ENCODE measurements at regions not wholly inside any gene's neighbourhood (a gene's known extent, or its start where the extent isn't known, plus 50 kb on each side); places are given as distances from the start of the nearest gene placed in this dataset.

DNA sequence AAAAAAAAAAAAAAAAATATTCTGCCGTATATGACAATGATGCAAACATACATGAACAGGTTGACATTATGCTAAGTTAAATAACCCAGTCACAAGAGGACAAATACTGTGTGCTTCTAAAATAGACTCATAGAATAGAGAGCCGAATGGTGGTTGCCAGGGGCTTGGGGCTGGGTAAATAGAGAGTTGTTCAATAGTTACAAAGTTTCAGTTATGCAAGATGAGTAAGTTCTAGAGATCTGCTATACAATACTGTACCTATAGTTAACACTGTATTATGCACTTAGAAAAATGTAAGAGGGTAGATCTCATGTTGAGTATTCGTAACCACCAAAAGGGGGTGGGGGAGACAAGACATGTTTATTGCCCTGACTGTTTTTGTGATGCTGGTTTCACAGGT is 77.1 kb upstream of the GNAI1 start:
- TF ChIP-seq, protein P1, sequence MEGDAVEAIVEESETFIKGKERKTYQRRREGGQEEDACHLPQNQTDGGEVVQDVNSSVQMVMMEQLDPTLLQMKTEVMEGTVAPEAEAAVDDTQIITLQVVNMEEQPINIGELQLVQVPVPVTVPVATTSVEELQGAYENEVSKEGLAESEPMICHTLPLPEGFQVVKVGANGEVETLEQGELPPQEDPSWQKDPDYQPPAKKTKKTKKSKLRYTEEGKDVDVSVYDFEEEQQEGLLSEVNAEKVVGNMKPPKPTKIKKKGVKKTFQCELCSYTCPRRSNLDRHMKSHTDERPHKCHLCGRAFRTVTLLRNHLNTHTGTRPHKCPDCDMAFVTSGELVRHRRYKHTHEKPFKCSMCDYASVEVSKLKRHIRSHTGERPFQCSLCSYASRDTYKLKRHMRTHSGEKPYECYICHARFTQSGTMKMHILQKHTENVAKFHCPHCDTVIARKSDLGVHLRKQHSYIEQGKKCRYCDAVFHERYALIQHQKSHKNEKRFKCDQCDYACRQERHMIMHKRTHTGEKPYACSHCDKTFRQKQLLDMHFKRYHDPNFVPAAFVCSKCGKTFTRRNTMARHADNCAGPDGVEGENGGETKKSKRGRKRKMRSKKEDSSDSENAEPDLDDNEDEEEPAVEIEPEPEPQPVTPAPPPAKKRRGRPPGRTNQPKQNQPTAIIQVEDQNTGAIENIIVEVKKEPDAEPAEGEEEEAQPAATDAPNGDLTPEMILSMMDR (IDR thresholded peaks at IDR 0.05): no peak
- DNase-seq (ENCODE audit: low spot score): no peak
- no peak for ATAC-seq (ENCODE audit: low FRiP score)

DNA sequence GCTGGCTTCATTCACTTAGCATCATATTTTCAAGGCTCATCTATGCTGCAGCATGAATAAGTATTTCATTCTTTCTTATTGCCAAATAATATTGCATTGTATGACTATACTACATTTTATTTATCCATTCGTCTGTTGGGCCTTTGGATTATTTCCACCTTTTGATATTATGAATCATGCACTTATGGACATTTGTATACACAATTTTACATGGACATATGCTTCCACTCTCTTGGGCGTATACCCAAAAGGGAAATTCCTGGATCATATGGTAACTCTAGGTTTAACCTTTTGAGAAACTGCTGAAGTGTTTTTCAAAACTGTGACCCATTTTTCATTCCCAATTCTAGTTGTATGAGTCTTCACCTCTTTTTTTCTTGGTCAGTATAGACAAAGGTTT is 80.3 kb upstream of the GNAI1 start:
- TF ChIP-seq, protein P1 (IDR thresholded peaks at IDR 0.05): no peak
- DNase-seq (ENCODE audit: low spot score): no peak
- ATAC-seq (ENCODE audit: low FRiP score): no peak

DNA sequence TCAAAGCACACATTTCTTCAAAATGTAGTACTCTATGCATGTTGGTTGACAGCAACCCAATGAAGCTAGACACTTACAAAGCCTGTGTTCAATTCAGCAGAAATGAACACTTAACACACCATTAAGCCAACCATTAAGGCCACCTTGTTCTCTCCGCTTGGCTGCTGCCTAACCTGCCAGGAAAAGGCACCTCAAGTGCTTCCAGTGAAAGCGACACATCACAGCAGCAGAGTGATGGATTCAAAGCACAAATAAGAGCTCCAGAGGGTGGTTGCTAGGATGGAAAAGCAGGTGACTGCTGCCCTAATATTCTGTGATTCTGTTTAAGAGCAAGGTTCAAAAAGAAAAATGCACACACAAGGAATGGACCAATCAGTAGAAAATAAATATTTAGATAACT is 81.5 kb upstream of the GNAI1 start:
- DNase-seq (ENCODE audit: low spot score) (no peak), ATAC-seq (ENCODE audit: low FRiP score) (no peak)
- TF ChIP-seq, protein P1 (IDR thresholded peaks at IDR 0.05): no peak

DNA sequence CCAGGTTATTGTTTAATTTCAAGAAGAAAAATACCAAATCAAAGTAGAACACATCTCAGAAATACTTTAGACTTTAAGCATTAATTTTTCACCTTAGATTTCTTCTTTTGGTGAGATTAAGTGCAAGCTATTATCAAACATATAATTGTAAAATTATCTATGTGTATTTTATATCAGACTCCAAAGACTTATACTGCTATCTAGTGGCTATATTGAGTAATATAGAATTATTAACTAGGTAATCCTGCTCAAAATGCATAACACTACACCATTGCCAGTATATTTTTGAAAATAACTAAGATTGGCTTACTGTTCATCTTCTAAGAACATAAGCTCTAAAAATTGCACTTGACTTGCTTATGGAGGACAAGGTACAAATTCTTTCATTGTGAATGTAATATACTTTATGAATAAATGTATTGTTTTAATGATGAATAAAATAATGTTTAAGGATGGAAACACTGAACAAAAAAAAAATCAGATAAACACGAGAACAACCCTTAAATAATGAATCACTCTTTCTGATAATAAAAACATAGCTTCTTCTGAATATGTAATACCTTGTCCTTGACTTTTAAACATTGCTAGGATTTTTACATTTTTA is 86.7 kb upstream of the GNAI1 start:
- TF ChIP-seq, protein P1 (IDR thresholded peaks at IDR 0.05): no peak
- ATAC-seq (ENCODE audit: low FRiP score): no peak
- no peak for DNase-seq (ENCODE audit: low spot score)

DNA sequence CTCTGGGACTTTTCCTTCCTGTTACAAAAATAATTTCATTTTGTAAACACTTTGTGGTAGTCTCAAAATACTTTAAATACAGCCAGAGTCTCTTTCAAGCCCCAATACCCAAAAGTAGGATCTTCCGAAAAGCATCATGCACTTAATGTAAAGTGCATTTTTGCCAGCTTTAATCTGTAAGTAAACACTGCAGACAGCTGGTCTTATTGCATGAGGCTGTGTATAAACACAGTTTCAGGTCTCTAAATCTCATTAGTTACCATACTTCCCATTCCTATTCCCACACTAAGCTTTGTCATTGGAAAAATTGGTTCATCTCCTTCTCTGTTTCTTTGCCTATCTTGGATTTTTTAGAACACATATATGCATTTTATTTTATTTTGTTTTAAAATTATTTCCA is 87.6 kb upstream of the GNAI1 start:
- ATAC-seq (ENCODE audit: low FRiP score) (no peak), DNase-seq (ENCODE audit: low spot score) (no peak)
- TF ChIP-seq, protein P1 (IDR thresholded peaks at IDR 0.05): no peak

DNA sequence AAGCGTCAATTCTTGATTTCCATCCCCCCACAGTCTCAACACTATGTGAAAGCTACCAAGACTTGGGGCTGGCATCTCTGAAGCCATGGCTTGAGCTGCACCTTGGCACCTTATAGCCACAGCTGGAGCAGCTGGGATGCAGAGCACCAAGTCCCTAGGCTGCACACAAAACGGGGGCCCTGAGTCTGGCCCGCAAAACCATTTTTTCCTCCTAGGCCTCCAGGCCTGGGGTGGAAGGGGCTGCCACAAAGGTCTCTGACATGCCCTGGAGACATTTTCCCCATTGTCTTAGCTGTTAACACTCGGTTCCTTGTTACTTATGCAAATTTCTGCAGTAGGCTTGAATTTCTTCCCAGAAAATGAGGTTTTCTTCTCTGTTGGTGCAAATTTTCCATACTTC is 89.8 kb upstream of the GNAI1 start:
- TF ChIP-seq, protein P1 (IDR thresholded peaks at IDR 0.05): no peak
- ATAC-seq (ENCODE audit: low FRiP score) (no peak), DNase-seq (ENCODE audit: low spot score) (no peak)

DNA sequence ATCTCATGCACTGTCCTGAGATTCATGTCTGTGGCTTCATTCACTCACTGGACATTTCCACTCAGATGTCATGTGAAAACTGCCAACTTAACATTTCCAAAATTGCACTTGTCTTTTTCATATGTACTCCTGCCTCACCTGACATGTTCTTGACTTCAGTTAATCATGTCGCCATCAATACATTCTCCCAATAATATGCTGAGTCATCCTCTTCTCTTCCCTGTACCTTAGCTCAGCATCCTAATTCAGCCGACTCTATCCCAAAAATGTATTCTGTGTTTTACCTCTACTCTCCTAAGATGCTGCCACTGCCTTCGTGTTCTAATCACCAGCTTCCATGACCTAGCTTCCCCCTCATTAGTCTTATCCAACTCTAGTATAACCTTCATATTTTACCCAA is 93.9 kb upstream of the GNAI1 start:
- no peak for ATAC-seq (ENCODE audit: low FRiP score)
- TF ChIP-seq, protein P1 (IDR thresholded peaks at IDR 0.05): no peak
- DNase-seq (ENCODE audit: low spot score): no peak

Data from omental fat pad (tissue), 3 donors.